K562 (cell line): ENCODE measurements at regions not wholly inside any gene's neighbourhood (a gene's known extent, or its start where the extent isn't known, plus 50 kb on each side); places are given as distances from the start of the nearest gene placed in this dataset.

Source experiments
- ATF1 ChIP-seq, 2 experiments: fragments of 450-650 bp in 1 of 2; IDR thresholded peaks; 2 replicates each; pipeline ENCODE4 v1.6.1; 2016; ENCODE audit warnings: missing compliant biosample characterization in 1 of 2, missing genetic modification characterization in 1 of 2
- BMI1 ChIP-seq: fragments of 150-350 bp; IDR thresholded peaks from 2 replicates; pipeline ENCODE4 v1.6.1; 2014; ENCODE audit warnings: low read length
- BRF1 ChIP-seq: IDR thresholded peaks from 3 replicates; pipeline ENCODE4 v1.6.1; 2011; ENCODE audit warnings: borderline replicate concordance, mild to moderate bottlenecking; ENCODE audit not compliant: insufficient read length; ENCODE audit errors: extremely low read depth
- DPF2 ChIP-seq: fragments of 450-650 bp; IDR thresholded peaks from 2 replicates; pipeline ENCODE4 v1.6.1; 2016
- E2F4 ChIP-seq: sonication (generic); formaldehyde crosslinking; IDR thresholded peaks from 2 replicates; pipeline ENCODE4 v1.8.0; 2022; ENCODE audit warnings: mild to moderate bottlenecking, low read depth, missing genetic modification reagents
- ESRRA ChIP-seq: fragments of 450-650 bp; IDR thresholded peaks from 2 replicates; pipeline ENCODE4 v1.6.1; 2014; ENCODE audit warnings: low read depth, mild to moderate bottlenecking, moderate library complexity, borderline replicate concordance
- ESRRB ChIP-seq: fragments of 250-450 bp; sonication (Bioruptor Pico); IDR thresholded peaks from 2 replicates; pipeline ENCODE4 v1.5.0; 2020; ENCODE audit warnings: mild to moderate bottlenecking, moderate library complexity, borderline replicate concordance
- ETV5 ChIP-seq: sonication (generic); formaldehyde crosslinking; IDR thresholded peaks from 2 replicates; pipeline ENCODE4 v1.4.0; 2020; ENCODE audit warnings: low read depth, mild to moderate bottlenecking, missing genetic modification reagents
- GABPA ChIP-seq: fragments of 200-800 bp; sonication (Bioruptor generic); conservative IDR thresholded peaks from 2 replicates; pipeline ENCODE4 v1.6.1; 2016; ENCODE audit warnings: low read depth, missing genetic modification characterization, missing compliant biosample characterization
- JUND ChIP-seq, 2 experiments: IDR thresholded peaks; 2 replicates in 1 of 2; 3 replicates in 1 of 2; pipeline ENCODE4 v1.6.1; 2011; ENCODE audit warnings: borderline replicate concordance in 2 of 2, low read depth in 2 of 2, low read length in 2 of 2, improper control_type of control experiment in 1 of 2, missing biosample characterization in 1 of 2, missing genetic modification characterization in 1 of 2, missing genetic modification reagents in 1 of 2
- LCOR ChIP-seq: sonication (generic); formaldehyde crosslinking; IDR thresholded peaks from 2 replicates; pipeline ENCODE4 v1.8.0; 2022; ENCODE audit warnings: mild to moderate bottlenecking, missing genetic modification reagents
- MNT ChIP-seq, 2 experiments: fragments of 450-650 bp; conservative IDR thresholded peaks; 2 replicates each; pipeline ENCODE4 v1.6.1; 2017; ENCODE audit warnings: mild to moderate bottlenecking in 2 of 2, moderate library complexity in 2 of 2
- NR2C2 ChIP-seq, 2 experiments: fragments of 200-800 bp in 1 of 2; sonication (Bioruptor generic) in 1 of 2; sonication (generic) in 1 of 2; formaldehyde crosslinking in 1 of 2; IDR thresholded peaks; 2 replicates each; pipeline versions ENCODE4 v1.6.1 to v1.8.0; 2016 to 2022; ENCODE audit warnings: mild to moderate bottlenecking in 1 of 2, missing compliant biosample characterization in 1 of 2, missing genetic modification characterization in 1 of 2, missing genetic modification reagents in 1 of 2
- U2AF1 ChIP-seq: fragments of 200-400 bp; formaldehyde crosslinking; optimal IDR thresholded peaks from 2 replicates; pipeline ENCODE3; 2017; ENCODE audit warnings: mild to moderate bottlenecking, low read depth, low read length, moderate library complexity
- ZBTB7A ChIP-seq: IDR thresholded peaks from 2 replicates; pipeline ENCODE4 v1.6.1; 2011; ENCODE audit warnings: low read depth, mild to moderate bottlenecking, low read length, moderate library complexity, borderline replicate concordance; ENCODE audit not compliant: control insufficient read depth
- ZFP91 ChIP-seq: sonication (generic); formaldehyde crosslinking; IDR thresholded peaks from 2 replicates; pipeline ENCODE4 v1.8.0; 2022; ENCODE audit warnings: mild to moderate bottlenecking, missing genetic modification reagents
- ZHX1 ChIP-seq: fragments of 150-350 bp; conservative IDR thresholded peaks from 2 replicates; pipeline ENCODE4 v1.6.1; 2014; ENCODE audit warnings: low read length
- ZKSCAN3 ChIP-seq: fragments of 250-450 bp; sonication (Bioruptor Pico); IDR thresholded peaks from 2 replicates; pipeline ENCODE4 v1.4.0; 2020
- ZNF212 ChIP-seq: fragments of 450-650 bp; formaldehyde crosslinking; IDR thresholded peaks from 2 replicates; pipeline ENCODE4 v1.4.0; 2020; ENCODE audit warnings: mild to moderate bottlenecking

- TF ChIP-seq ZHX1 = no peak
- no peak for TF ChIP-seq BMI1
- 0 out of 2 replicates have a peak, but pooled peaks have one; percentile 36 for TF ChIP-seq E2F4 (CRISPR knock-in tag)
- TF ChIP-seq U2AF1 = no peak
- TF ChIP-seq NR2C2 (CRISPR knock-in tag; IDR thresholded peaks at IDR 0.05) = no peak
- TF ChIP-seq NR2C2 (tag; IDR thresholded peaks at IDR 0.05) = peak; percentile 52; the same call in 1 of the 2 replicates
- TF ChIP-seq DPF2 = no peak
- TF ChIP-seq ESRRA = 0 out of 2 replicates have a peak, but pooled peaks have one; percentile 12
- no peak for TF ChIP-seq ESRRB (CRISPR knock-in tag)
- TF ChIP-seq LCOR (CRISPR knock-in tag) = no peak
- 0 out of 2 replicates have a peak, but pooled peaks have one; percentile 30 for TF ChIP-seq ETV5 (CRISPR knock-in tag)
- TF ChIP-seq ZBTB7A = peak; percentile 30; the same call in 1 of the 2 replicates
- TF ChIP-seq ZNF212 (CRISPR knock-in tag) = no peak
- TF ChIP-seq GABPA (tag) = peak; percentile 49
- TF ChIP-seq JUND (IDR thresholded peaks at IDR 0.05; ENCODE audit: borderline replicate concordance, low read depth, low read length) = 0 out of 2 replicates have a peak, but pooled peaks have one; percentile 22
- TF ChIP-seq JUND (tag; IDR thresholded peaks at IDR 0.05; ENCODE audit: borderline replicate concordance, low read depth, low read length) = no peak
- TF ChIP-seq ZKSCAN3 = no peak
- no peak for TF ChIP-seq ZFP91 (CRISPR knock-in tag)
- no peak for TF ChIP-seq BRF1
- TF ChIP-seq ATF1 (CRISPR knock-in tag; IDR thresholded peaks at IDR 0.05) = no peak
- TF ChIP-seq ATF1 (tag; IDR thresholded peaks at IDR 0.05) = peak; percentile 84
- peak in 1 of 2 experiments; percentile 51; a peak in 2 of 4 replicates for TF ChIP-seq MNT (conservative IDR thresholded peaks at IDR 0.05)
Measured at GRCh38 chr1:201649761-201650622, 111.1 kb downstream of the NAV1 start (continued).
